ENCODE measurements at regions not wholly inside any gene's neighbourhood (a gene's known extent, or its start where the extent isn't known, plus 50 kb on each side); places are given as distances from the start of the nearest gene placed in this dataset.

DNA sequence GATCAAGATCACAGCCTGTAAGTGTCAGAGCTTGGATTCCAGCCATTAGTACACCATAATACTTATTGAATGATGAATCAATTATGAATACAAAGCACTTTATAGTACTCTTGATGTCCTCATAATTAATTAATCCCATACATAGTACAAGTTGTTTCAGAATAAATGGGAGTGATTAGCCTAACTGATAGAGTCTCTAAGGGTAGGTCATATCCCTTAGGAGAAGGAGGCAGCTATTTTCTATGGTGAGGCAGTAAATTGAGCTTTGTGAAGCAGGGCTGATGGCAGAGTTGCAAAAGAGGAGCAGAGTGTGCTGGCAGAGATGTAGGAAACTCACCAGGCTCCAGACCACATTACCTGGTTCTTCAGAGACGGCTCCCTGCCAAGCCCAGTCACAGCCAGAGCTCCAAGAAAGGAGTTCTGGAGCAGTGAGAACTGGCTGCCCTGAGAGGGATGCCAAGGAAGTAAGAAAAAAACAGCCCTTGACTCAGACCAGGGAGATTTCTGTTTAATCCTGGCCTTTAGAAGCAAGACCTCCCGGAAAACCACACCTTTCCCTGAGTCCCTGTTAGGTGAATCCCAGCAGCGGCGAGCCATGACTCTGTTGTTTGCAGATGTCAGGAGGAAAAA, 112.9 kb downstream of the SH3TC2 start:
- H3K27ac Mint-ChIP-seq: no peak overlapping the region
- no peaks in the 10 kb centered on the region for H3K27me3 Mint-ChIP-seq
- H3K36me3 Mint-ChIP-seq: no peaks in the 10 kb centered on the region

DNA sequence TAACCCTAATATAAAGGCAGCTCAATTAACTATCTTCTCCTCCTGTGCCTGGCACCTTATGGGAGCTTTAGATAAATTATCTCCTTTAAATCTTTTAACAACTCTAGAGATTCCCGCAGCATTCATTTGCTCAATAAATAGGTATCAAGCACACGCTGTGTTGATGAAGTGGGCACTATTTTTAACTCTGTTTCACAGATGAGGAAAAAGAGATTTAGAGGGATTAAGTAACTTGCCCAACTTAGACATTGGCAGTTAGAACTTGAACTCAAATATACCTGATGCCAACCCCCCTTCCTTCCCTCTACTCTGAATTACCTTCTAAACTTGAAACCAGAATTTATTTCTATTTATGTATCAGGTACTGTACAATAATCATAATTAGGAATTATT, 112.4 kb downstream of the SH3TC2 start:
- DNase-seq (ENCODE audit: low spot score): no peak
- no peaks in the 10 kb centered on the region for H3K27me3 Mint-ChIP-seq
- no peak overlapping the region for H3K4me3 Mint-ChIP-seq
- no peak overlapping the region for H3K27ac Mint-ChIP-seq
- peaks cover 5 to 6% of the 10 kb centered on the region in 2 donors for H3K4me1 Mint-ChIP-seq (ENCODE audit: low read depth in 2 of 2)
- no peak for ATAC-seq
- no peaks in the 10 kb centered on the region for H3K9me3 Mint-ChIP-seq
- no peaks in the 10 kb centered on the region for H3K36me3 Mint-ChIP-seq

More for the DNA sequence above, 112.9 kb downstream of the SH3TC2 start:
- H3K4me1 Mint-ChIP-seq (ENCODE audit: low read depth in 2 of 2): peaks cover 5 to 6% of the 10 kb centered on the region in 2 donors
- no peaks in the 10 kb centered on the region for H3K9me3 Mint-ChIP-seq
- H3K4me3 Mint-ChIP-seq: no peak overlapping the region
- DNase-seq (ENCODE audit: low spot score) (no peak), ATAC-seq (no peak)

DNA sequence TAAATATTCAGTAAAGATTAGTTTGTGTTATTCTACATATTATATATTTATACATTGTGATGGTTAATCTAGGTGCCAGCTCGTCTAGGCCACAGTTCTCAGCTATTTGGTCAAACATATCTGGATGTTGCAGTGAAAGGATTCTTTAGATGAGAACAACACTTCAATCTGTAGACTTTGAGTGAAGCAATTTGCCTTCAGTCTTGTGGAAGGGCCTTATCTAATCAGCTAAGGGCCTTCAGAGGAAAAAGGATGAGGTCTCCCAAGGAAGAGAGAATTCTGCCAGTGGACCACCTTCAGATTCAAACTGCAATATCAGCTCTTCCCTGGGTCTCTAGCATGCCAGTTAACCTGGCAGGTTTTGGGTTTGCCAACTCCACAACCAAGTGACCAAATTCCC, 112.0 kb downstream of the SH3TC2 start:
- ATAC-seq (no peak), DNase-seq (ENCODE audit: low spot score) (no peak)
- peaks cover 5 to 6% of the 10 kb centered on the region in 2 donors for H3K4me1 Mint-ChIP-seq (ENCODE audit: low read depth in 2 of 2)
- no peak overlapping the region for H3K27ac Mint-ChIP-seq
- no peaks in the 10 kb centered on the region for H3K27me3 Mint-ChIP-seq
- no peaks in the 10 kb centered on the region for H3K9me3 Mint-ChIP-seq
- no peaks in the 10 kb centered on the region for H3K36me3 Mint-ChIP-seq
- no peak overlapping the region for H3K4me3 Mint-ChIP-seq

DNA sequence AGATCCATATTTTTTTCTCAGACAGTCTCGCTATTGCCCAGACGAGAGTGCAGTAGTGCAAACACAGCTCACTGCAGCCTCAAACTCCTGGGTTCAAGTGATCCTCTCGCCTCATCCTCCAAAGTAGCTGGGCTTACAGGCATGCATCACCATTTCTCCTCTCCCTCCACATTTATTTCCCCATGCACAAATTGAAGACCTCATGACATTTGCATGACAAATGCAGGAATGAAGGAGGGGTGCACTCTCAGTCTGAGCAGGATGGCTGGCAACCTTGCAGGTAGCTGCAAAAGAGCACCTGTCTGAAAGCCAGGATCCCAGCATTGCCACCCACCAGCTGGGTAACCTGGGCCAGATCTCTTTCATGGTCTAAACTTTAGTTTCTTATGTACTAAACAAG, 111.2 kb downstream of the SH3TC2 start:
- H3K4me1 Mint-ChIP-seq (ENCODE audit: low read depth in 2 of 2): peaks cover 5 to 6% of the 10 kb centered on the region in 2 donors
- DNase-seq (ENCODE audit: low spot score) (no peak), ATAC-seq (no peak)
- H3K27ac Mint-ChIP-seq: no peak overlapping the region
- no peak overlapping the region for H3K4me3 Mint-ChIP-seq
- no peaks in the 10 kb centered on the region for H3K27me3 Mint-ChIP-seq
- no peaks in the 10 kb centered on the region for H3K9me3 Mint-ChIP-seq
- no peaks in the 10 kb centered on the region for H3K36me3 Mint-ChIP-seq

DNA sequence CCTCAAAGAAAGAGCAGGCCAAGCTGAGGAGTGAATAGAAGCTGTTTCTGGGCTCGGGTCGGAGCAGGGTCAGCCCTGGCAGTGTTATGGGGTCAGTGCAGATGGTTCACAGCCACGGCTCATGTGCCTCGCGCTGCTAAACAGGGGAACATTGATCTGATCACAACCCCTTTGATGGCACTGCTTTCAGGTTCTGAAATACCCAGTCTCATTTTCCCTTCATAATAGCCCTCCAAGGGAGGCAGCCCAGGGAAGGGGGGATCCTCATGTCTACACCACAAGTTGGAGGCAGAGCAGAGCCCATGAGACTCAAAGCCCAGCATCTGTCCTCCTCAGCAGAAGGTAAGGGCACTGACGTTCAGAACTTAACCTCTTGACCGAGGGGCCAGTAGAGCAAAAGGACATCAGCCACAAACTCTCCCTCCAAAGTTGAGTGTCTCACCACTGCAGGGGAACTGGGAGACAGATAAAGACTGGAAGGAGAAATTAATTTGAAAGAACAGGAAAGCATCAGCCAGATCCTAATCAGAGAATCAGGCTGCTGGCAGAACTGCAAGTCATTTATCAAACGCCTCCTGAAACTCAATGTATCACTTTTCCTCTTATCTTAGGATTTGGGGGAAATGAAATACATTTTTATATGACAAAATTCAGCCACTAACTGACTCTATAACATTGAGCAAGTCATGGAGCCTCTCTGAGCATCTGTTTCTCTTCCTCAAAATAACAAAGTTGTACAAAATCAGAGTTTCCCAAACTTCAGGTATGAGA, 110.6 kb downstream of the SH3TC2 start:
- ATAC-seq (no peak), DNase-seq (ENCODE audit: low spot score) (no peak)
- Mint-ChIP-seq H3K4me3 (no peak overlapping the region), H3K27ac (no peak overlapping the region), H3K36me3 (no peaks in the 10 kb centered on the region), H3K27me3 (no peaks in the 10 kb centered on the region), H3K9me3 (no peaks in the 10 kb centered on the region), H3K4me1 (ENCODE audit: low read depth in 2 of 2) (peaks cover 5 to 9% of the 10 kb centered on the region in 2 donors)

DNA sequence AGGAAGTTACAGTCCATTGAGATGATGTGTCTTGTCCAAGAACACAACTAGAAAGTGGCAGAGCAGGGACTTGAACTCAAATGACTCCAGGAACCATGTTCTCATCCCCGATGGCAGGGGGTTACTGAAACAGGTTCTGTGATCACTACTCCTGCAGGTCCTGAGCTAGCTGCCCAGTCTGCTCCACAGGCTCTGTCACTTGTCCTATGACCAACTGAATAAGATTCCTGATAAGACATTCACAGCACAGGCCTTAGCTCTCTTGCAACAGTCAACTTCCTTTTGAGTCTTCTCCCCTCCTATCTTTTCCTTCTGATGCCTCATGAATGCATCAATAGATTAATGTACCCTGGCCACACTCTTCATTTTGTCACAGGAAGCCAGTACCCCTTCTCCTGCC, 109.2 kb downstream of the SH3TC2 start:
- H3K27ac Mint-ChIP-seq: no peak overlapping the region
- H3K27me3 Mint-ChIP-seq: no peaks in the 10 kb centered on the region
- H3K4me1 Mint-ChIP-seq (ENCODE audit: low read depth in 2 of 2): peaks cover 5 to 9% of the 10 kb centered on the region in 2 donors
- ATAC-seq: no peak
- no peaks in the 10 kb centered on the region for H3K9me3 Mint-ChIP-seq
- no peaks in the 10 kb centered on the region for H3K36me3 Mint-ChIP-seq
- no peak overlapping the region for H3K4me3 Mint-ChIP-seq
- DNase-seq (ENCODE audit: low spot score): no peak
